Ishikawa (cell line): ENCODE measurements at regions not wholly inside any gene's neighbourhood (a gene's known extent, or its start where the extent isn't known, plus 50 kb on each side); places are given as distances from the start of the nearest gene placed in this dataset.

ENCODE experiments used
- CREB1 ChIP-seq: IDR thresholded peaks from 2 replicates; pipeline ENCODE4 v1.6.1; 2012; ENCODE audit warnings: low read depth
- EP300 ChIP-seq: IDR thresholded peaks from 2 replicates; pipeline ENCODE4 v1.6.1; 2012; ENCODE audit warnings: borderline replicate concordance
- NFIC ChIP-seq: IDR thresholded peaks from 2 replicates; pipeline ENCODE4 v1.6.1; 2012
- TF ChIP-seq, protein P1 (sequence below): IDR thresholded peaks from 2 replicates; pipeline ENCODE4 v1.6.1; 2012

DNA sequence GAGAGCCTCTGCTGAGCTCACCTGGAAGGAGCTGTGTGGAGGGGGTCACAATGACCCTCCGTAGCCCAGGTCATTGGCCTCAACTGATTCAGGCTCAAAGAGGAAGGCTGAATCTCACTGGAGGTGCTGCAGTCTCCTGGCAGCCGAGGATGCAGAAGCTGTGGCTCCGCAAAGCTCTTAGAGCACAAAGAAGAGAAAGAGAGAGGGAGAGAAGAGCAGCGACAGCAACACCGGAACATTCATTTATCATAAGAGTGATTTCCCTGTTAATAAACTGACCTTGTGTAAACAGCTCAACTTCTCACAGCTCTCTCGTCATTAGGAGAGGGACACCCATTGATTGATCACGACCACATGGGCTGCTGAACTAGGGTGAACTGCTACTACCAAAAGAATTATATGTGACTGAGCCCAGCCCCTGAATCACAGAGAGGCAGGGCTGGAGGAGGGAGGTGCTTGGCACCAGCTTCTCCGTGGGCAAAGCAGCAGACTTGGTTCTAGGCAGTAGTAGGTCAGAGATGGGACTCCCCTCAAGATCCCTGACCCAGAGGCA, 281.7 kb downstream of the NXPE2 start:
- TF ChIP-seq, protein P1, sequence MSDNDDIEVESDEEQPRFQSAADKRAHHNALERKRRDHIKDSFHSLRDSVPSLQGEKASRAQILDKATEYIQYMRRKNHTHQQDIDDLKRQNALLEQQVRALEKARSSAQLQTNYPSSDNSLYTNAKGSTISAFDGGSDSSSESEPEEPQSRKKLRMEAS: no peak
- TF ChIP-seq NFIC: no peak
- TF ChIP-seq CREB1: no peak
- no peak for TF ChIP-seq EP300
